GM23338 (cell line): ENCODE measurements at regions not wholly inside any gene's neighbourhood (a gene's known extent, or its start where the extent isn't known, plus 50 kb on each side); places are given as distances from the start of the nearest gene placed in this dataset.

ENCODE experiments used
- CREB1 ChIP-seq: fragments of 250-450 bp; sonication (Bioruptor Pico); IDR thresholded peaks from 2 replicates; pipeline ENCODE4 v1.5.0; 2020; ENCODE audit warnings: low read depth, mild to moderate bottlenecking, moderate library complexity
- EZH2 ChIP-seq: fragments of 200-600 bp; sonication (generic); IDR thresholded peaks from one replicate; pipeline ENCODE4 v1.8.0; 2017; ENCODE audit warnings: antibody characterized with exemption, mild to moderate bottlenecking, low read depth; ENCODE audit not compliant: unreplicated experiment
- EZH2phosphoT487 ChIP-seq: fragments of 200-600 bp; sonication (generic); IDR thresholded peaks from one replicate; pipeline ENCODE4 v1.8.1; 2018; ENCODE audit warnings: antibody characterized with exemption; ENCODE audit not compliant: unreplicated experiment
- JUNB ChIP-seq: IDR thresholded peaks from one replicate; pipeline ENCODE4 v1.6.1; 2016; ENCODE audit warnings: antibody characterized with exemption; ENCODE audit not compliant: unreplicated experiment
- POLR2AphosphoS5 ChIP-seq: IDR thresholded peaks from 2 replicates; pipeline ENCODE4 v1.6.1; 2016; ENCODE audit warnings: antibody characterized with exemption, low read depth
- TF ChIP-seq, protein P1 (sequence below), 2 experiments: fragments of 200-600 bp in 1 of 2; sonication (generic) in 1 of 2; conservative IDR thresholded peaks; 2 replicates each; pipeline versions ENCODE4 v1.5.1 to v1.6.1; 2016 to 2017; ENCODE audit warnings: antibody characterized with exemption in 2 of 2, low read depth in 2 of 2, mild to moderate bottlenecking in 2 of 2, moderate library complexity in 1 of 2
- TF ChIP-seq, protein P2 (sequence below): IDR thresholded peaks from one replicate; pipeline ENCODE4 v1.6.1; 2018; ENCODE audit warnings: antibody characterized with exemption; ENCODE audit not compliant: unreplicated experiment
- TF ChIP-seq, protein P3 (sequence below): IDR thresholded peaks from 2 replicates; pipeline ENCODE4 v1.6.1; 2016; ENCODE audit warnings: antibody characterized with exemption

DNA sequence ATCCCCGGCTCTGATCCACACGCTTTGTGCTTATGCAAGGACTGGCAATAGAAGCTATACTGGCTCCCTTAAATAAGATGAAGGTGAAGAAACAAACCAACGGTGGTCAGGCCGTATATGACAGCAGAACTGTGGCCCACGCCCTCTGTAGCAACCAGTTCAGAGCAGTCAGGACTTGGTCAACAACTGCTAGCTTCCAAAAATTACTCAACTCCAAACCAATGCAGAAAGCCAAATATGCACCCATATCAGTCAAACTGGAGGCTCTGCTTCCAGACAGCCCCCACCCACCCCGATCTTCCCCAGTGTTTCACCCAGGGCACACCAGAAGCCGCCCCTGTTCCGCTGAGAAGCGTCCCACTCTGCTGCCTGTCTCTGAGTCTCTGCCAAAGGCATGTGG lies 222.3 kb upstream of the MGMT start:
- no peak for TF ChIP-seq EZH2
- TF ChIP-seq EZH2phosphoT487: no peak
- no peak for TF ChIP-seq POLR2AphosphoS5
- TF ChIP-seq, protein P1, sequence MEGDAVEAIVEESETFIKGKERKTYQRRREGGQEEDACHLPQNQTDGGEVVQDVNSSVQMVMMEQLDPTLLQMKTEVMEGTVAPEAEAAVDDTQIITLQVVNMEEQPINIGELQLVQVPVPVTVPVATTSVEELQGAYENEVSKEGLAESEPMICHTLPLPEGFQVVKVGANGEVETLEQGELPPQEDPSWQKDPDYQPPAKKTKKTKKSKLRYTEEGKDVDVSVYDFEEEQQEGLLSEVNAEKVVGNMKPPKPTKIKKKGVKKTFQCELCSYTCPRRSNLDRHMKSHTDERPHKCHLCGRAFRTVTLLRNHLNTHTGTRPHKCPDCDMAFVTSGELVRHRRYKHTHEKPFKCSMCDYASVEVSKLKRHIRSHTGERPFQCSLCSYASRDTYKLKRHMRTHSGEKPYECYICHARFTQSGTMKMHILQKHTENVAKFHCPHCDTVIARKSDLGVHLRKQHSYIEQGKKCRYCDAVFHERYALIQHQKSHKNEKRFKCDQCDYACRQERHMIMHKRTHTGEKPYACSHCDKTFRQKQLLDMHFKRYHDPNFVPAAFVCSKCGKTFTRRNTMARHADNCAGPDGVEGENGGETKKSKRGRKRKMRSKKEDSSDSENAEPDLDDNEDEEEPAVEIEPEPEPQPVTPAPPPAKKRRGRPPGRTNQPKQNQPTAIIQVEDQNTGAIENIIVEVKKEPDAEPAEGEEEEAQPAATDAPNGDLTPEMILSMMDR (conservative IDR thresholded peaks at IDR 0.05; ENCODE audit: low read depth in 2 of 2): no peak
- TF ChIP-seq, protein P2, sequence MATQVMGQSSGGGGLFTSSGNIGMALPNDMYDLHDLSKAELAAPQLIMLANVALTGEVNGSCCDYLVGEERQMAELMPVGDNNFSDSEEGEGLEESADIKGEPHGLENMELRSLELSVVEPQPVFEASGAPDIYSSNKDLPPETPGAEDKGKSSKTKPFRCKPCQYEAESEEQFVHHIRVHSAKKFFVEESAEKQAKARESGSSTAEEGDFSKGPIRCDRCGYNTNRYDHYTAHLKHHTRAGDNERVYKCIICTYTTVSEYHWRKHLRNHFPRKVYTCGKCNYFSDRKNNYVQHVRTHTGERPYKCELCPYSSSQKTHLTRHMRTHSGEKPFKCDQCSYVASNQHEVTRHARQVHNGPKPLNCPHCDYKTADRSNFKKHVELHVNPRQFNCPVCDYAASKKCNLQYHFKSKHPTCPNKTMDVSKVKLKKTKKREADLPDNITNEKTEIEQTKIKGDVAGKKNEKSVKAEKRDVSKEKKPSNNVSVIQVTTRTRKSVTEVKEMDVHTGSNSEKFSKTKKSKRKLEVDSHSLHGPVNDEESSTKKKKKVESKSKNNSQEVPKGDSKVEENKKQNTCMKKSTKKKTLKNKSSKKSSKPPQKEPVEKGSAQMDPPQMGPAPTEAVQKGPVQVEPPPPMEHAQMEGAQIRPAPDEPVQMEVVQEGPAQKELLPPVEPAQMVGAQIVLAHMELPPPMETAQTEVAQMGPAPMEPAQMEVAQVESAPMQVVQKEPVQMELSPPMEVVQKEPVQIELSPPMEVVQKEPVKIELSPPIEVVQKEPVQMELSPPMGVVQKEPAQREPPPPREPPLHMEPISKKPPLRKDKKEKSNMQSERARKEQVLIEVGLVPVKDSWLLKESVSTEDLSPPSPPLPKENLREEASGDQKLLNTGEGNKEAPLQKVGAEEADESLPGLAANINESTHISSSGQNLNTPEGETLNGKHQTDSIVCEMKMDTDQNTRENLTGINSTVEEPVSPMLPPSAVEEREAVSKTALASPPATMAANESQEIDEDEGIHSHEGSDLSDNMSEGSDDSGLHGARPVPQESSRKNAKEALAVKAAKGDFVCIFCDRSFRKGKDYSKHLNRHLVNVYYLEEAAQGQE: no peak
- TF ChIP-seq CREB1 (CRISPR knock-in tag): no peak
- no peak for TF ChIP-seq JUNB
- TF ChIP-seq, protein P3, sequence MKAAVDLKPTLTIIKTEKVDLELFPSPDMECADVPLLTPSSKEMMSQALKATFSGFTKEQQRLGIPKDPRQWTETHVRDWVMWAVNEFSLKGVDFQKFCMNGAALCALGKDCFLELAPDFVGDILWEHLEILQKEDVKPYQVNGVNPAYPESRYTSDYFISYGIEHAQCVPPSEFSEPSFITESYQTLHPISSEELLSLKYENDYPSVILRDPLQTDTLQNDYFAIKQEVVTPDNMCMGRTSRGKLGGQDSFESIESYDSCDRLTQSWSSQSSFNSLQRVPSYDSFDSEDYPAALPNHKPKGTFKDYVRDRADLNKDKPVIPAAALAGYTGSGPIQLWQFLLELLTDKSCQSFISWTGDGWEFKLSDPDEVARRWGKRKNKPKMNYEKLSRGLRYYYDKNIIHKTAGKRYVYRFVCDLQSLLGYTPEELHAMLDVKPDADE: no peak
